B cell (primary cell): ENCODE measurements at regions not wholly inside any gene's neighbourhood (a gene's known extent, or its start where the extent isn't known, plus 50 kb on each side); places are given as distances from the start of the nearest gene placed in this dataset.
"Not testable (repeated sequence)": the region's sequence is repeated elsewhere in the genome, so short reads cannot be mapped to it uniquely, and the experiment has no call there.

Experiments used
- ATAC-seq: fragments of 200-7000 bp; cut with Tn5 transposase; one replicate; pipeline ENCODE4 v1.10.0; 2021; ENCODE audit warnings: low read depth, mild to moderate bottlenecking, moderate number of reproducible peaks, moderate library complexity
- CTCF ChIA-PET: fragments of 350-600 bp; sonication (Branson Sonifier 250); formaldehyde crosslinking; loops from one replicate; lab custom pipeline; 2021; ENCODE audit warnings: antibody characterized with exemption, inconsistent platforms; lab: Charles Lee
- POLR2A ChIA-PET: fragments of 350-600 bp; sonication (Branson Sonifier 250); formaldehyde crosslinking; loops from one replicate; lab custom pipeline; 2021; ENCODE audit warnings: antibody characterized with exemption; lab: Charles Lee
- DNase-seq: peaks from one replicate; pipeline ENCODE4 v3.0.0; 2013
- H2AFZ ChIP-seq: 2 replicates; pipeline ENCODE4 v1.6.1; 2012; ENCODE audit warnings: mild to moderate bottlenecking, low read depth, low read length; ENCODE audit not compliant: insufficient read depth, poor library complexity, severe bottlenecking
- H3K27ac ChIP-seq, 2 donors: 1 replicate in 1 of 2; 2 replicates in 1 of 2; pipeline ENCODE4 v1.5.1; 2012 to 2013; ENCODE audit warnings: low read length in 2 of 2, mild to moderate bottlenecking in 2 of 2, moderate library complexity in 1 of 2
- H3K27me3 ChIP-seq, 4 experiments: fragments of 200-600 bp in 1 of 4; sonication (generic) in 1 of 4; replicated peaks in 1 of 4; 1 replicate in 2 of 4; 2 replicates in 2 of 4; pipeline versions ENCODE4 v1.6.1 to v1.7.0; 2013 to 2016; ENCODE audit warnings: low read length in 3 of 4, mild to moderate bottlenecking in 2 of 4, mixed read lengths in 1 of 4, moderate library complexity in 1 of 4; ENCODE audit not compliant: insufficient read depth in 4 of 4, control insufficient read depth in 3 of 4; ENCODE audit errors: control extremely low read depth in 1 of 4
- H3K36me3 ChIP-seq, 2 experiments: replicated peaks in 1 of 2; 1 replicate in 1 of 2; 2 replicates in 1 of 2; pipeline versions ENCODE4 v1.6.1 to v1.7.1; 2013; ENCODE audit warnings: low read length in 1 of 2; ENCODE audit not compliant: insufficient read depth in 2 of 2, control insufficient read depth in 1 of 2; ENCODE audit errors: control extremely low read depth in 1 of 2, extremely low read depth in 1 of 2
- H3K4me1 ChIP-seq, 2 donors: fragments of 200-600 bp in 1 of 2; sonication (generic) in 1 of 2; 1 replicate in 1 of 2; 2 replicates in 1 of 2; pipeline versions ENCODE4 v1.5.1 to v1.6.1; 2013 to 2017; ENCODE audit warnings: low read length in 2 of 2; ENCODE audit not compliant: control insufficient read depth in 2 of 2, insufficient read depth in 2 of 2
- H3K4me2 ChIP-seq: replicated peaks from 2 replicates; pipeline ENCODE3; 2012; ENCODE audit warnings: mild to moderate bottlenecking, low read depth, low read length; ENCODE audit not compliant: poor library complexity, severe bottlenecking
- H3K4me3 ChIP-seq, 5 experiments: fragments of 200-600 bp in 1 of 5; sonication (generic) in 1 of 5; 1 replicate in 3 of 5; 2 replicates in 2 of 5; pipeline versions ENCODE4 v1.5.1 to v1.7.0; 2011 to 2016; ENCODE audit warnings: low read length in 4 of 5, mild to moderate bottlenecking in 4 of 5, low read depth in 2 of 5, control low read depth in 1 of 5, moderate library complexity in 1 of 5; ENCODE audit not compliant: insufficient read depth in 1 of 5; ENCODE audit errors: control extremely low read depth in 1 of 5, extremely low read depth in 1 of 5
- H3K79me2 ChIP-seq: fragments of 200-600 bp; sonication (generic); one replicate; pipeline ENCODE4 v1.6.0; 2016; ENCODE audit warnings: low read length; ENCODE audit not compliant: control insufficient read depth, insufficient read depth
- H3K9ac ChIP-seq: fragments of 200-600 bp; sonication (generic); 2 replicates; pipeline ENCODE4 v1.6.1; 2017; ENCODE audit warnings: mild to moderate bottlenecking, low read length, moderate library complexity
- H3K9me3 ChIP-seq, 3 donors: one replicate each; pipeline versions ENCODE4 v1.6.1 to v1.7.1; 2013; ENCODE audit warnings: low read length in 2 of 3; ENCODE audit not compliant: control insufficient read depth in 2 of 3, insufficient read depth in 1 of 3; ENCODE audit errors: control extremely low read depth in 1 of 3
- H4K20me1 ChIP-seq: 2 replicates; pipeline ENCODE4 v1.6.0; 2012; ENCODE audit warnings: mild to moderate bottlenecking, low read length; ENCODE audit not compliant: insufficient read depth, control insufficient read depth, poor library complexity, severe bottlenecking
- H3K27ac Mint-ChIP-seq: one replicate; pipeline ENCODE4 v1.8.0; 2021; ENCODE audit warnings: mixed read lengths
- H3K27me3 Mint-ChIP-seq: one replicate; pipeline ENCODE4 v1.8.0; 2021; ENCODE audit warnings: mixed read lengths
- H3K4me1 Mint-ChIP-seq: one replicate; pipeline ENCODE4 v1.8.0; 2021; ENCODE audit warnings: mixed read lengths
- H3K4me3 Mint-ChIP-seq: one replicate; pipeline ENCODE4 v1.8.0; 2021; ENCODE audit warnings: mixed read lengths
- H3K9me3 Mint-ChIP-seq: one replicate; pipeline ENCODE4 v1.8.0; 2022; ENCODE audit warnings: mixed read lengths; ENCODE audit not compliant: insufficient read depth
- CTCF ChIP-seq: fragments of 200-600 bp; IDR thresholded peaks from one replicate; pipeline ENCODE4 v1.8.0; 2022; ENCODE audit warnings: antibody characterized with exemption, mild to moderate bottlenecking
- EZH2 ChIP-seq: IDR thresholded peaks from 2 replicates; pipeline ENCODE4 v1.6.1; 2012; ENCODE audit warnings: borderline replicate concordance, low read depth, mild to moderate bottlenecking, moderate library complexity, low read length; ENCODE audit not compliant: insufficient read depth, poor library complexity, severe bottlenecking
- whole genome bisulfite sequencing: methylation state at CpG from one replicate; pipeline ENCODE4 v1.1.5; 2013; ENCODE audit warnings: missing lambda C conversion rate; ENCODE audit not compliant: insufficient coverage; 5-methylcytosine and 5-hydroxymethylcytosine counted together
- intact Hi-C: fragments of 100-400 bp; cut with micrococcal nuclease; formaldehyde crosslinking; loops from one replicate; pipeline ENCODE4 v1.10.0; 2022

- 60% methylated on average over 1 of the region's 3 CpGs for WGBS
- Histone ChIP-seq H4K20me1 (no peaks in the 10 kb centered on the region), H3K27ac (no peak overlapping the region), H3K4me2 (no peak overlapping the region), H3K36me3 (no peaks in the 10 kb centered on the region), H3K4me3 (no peak overlapping the region), H3K9ac (no peak overlapping the region), H3K27me3 (no peaks in the 10 kb centered on the region), H3K79me2 (no peaks in the 10 kb centered on the region), H3K9me3 (no peaks in the 10 kb centered on the region), H2AFZ (no peak overlapping the region), H3K4me1 (no peaks in the 10 kb centered on the region)
- no peaks in the 10 kb centered on the region for H3K4me1 Mint-ChIP-seq
- no peak overlapping the region for H3K27ac Mint-ChIP-seq
- no peak for ATAC-seq
- H3K4me3 Mint-ChIP-seq = no peak overlapping the region
- ChIA-PET POLR2A (no interaction called here), CTCF (no interaction called here)
- intact Hi-C loops = loop anchor here (10.0 kb wide), 1 partner anchor 63 kb away; no protein-coding TSS in a partner anchor
- H3K27me3 Mint-ChIP-seq = no peaks in the 10 kb centered on the region
- DNase-seq = no peak
- no peaks in the 10 kb centered on the region for H3K9me3 Mint-ChIP-seq
- TF ChIP-seq CTCF = no peak
- TF ChIP-seq EZH2 = no peak
Observed at GRCh38 chr18:27527856-27528255, 342.7 kb upstream of the CHST9 start.

GRCh38 chr18:27520401-27520800 lies 335.3 kb upstream of the CHST9 start:
- Mint-ChIP-seq H3K27ac (no peak overlapping the region), H3K4me1 (no peaks in the 10 kb centered on the region), H3K9me3 (no peaks in the 10 kb centered on the region), H3K27me3 (no peaks in the 10 kb centered on the region), H3K4me3 (no peak overlapping the region)
- WGBS = no CpG with 5 or more reads among the region's 2 CpGs
- TF ChIP-seq EZH2 (no peak), CTCF (no peak)
- no peaks in the 10 kb centered on the region for H3K36me3 ChIP-seq
- no peaks in the 10 kb centered on the region for H3K79me2 ChIP-seq
- no peaks in the 10 kb centered on the region for H4K20me1 ChIP-seq
- H3K9ac ChIP-seq = no peak overlapping the region
- no peak overlapping the region for H2AFZ ChIP-seq
- POLR2A ChIA-PET = no interaction called here
- ATAC-seq (no peak), DNase-seq (no peak)
- H3K9me3 ChIP-seq = peaks cover 0 to 8% (median 0%) of the 10 kb centered on the region in 3 donors
- intact Hi-C loops = loop anchor here (10.0 kb wide), 1 partner anchor 56 kb away; no protein-coding TSS in a partner anchor
- no peaks in the 10 kb centered on the region for H3K4me1 ChIP-seq
- no peak overlapping the region for H3K4me2 ChIP-seq
- no peak overlapping the region for H3K4me3 ChIP-seq
- H3K27me3 ChIP-seq = no peaks in the 10 kb centered on the region
- CTCF ChIA-PET = no interaction called here
- H3K27ac ChIP-seq = no peak overlapping the region

- DNase-seq, H3K4me1 ChIP-seq, H3K4me1 Mint-ChIP-seq, ATAC-seq, H3K4me3 ChIP-seq, H3K27ac Mint-ChIP-seq, H4K20me1 ChIP-seq, H3K9ac ChIP-seq, H3K9me3 ChIP-seq, H3K79me2 ChIP-seq, H3K9me3 Mint-ChIP-seq, H2AFZ ChIP-seq, H3K4me2 ChIP-seq, H3K27ac ChIP-seq, H3K4me3 Mint-ChIP-seq, H3K36me3 ChIP-seq, H3K27me3 Mint-ChIP-seq, intact Hi-C loops, CTCF ChIA-PET, H3K27me3 ChIP-seq, POLR2A ChIA-PET: not testable (repeated sequence)
- 95% methylated on average over 17 of the region's 21 CpGs for WGBS
Observed at GRCh38 chr18:27510036-27510633, 325.0 kb upstream of the CHST9 start.
